ENCODE measurements at regions not wholly inside any gene's neighbourhood (a gene's known extent, or its start where the extent isn't known, plus 50 kb on each side); places are given as distances from the start of the nearest gene placed in this dataset.
"Not testable (repeated sequence)": the region's sequence is repeated elsewhere in the genome, so short reads cannot be mapped to it uniquely, and the experiment has no call there.

- in situ Hi-C loops (cut with MboI; ENCODE audit: low sequenced_read_pairs) = no loop called here
Measured at GRCh38 chr4:83748711-83749110, 212.8 kb downstream of the GPAT3 start.

DNA sequence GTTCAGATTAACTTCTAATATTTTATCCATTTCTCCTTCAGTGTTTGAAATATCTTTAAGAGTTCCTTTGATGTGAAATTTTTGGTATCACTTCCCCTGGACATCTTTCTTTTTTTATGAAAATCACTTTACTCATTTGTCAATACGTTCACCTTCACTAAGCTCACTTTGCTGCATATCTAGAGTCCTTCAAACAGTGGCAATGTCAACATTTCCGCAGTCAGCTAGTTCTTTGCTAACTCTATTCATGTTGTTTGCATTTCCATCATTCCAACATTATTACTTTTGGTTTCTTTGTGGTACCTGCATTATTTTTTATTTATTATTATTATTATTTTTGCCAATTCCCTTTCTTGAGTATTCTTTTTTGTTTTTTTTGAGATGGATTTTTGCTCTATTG lies 203.0 kb downstream of the GPAT3 start:
- in situ Hi-C loops (cut with MboI; ENCODE audit: low sequenced_read_pairs) = no loop called here

DNA sequence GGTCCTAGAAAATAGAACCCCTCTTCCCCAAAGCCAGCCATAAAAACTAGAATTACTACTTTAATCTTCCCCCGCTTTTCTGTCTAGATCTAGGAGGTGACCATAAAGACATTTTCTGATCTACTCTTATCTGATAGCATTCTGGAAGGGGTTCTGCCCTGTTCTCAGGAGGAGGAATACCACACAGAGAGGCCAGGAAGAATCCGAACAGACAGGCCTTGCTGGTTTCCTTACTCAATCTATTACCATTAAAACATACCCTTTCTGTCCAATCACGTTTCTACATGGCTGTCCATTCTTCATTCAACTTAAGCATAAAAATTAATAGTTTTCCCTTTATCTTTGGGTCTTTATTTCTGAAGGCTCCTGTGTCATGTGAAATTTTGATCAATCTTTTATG lies 198.7 kb downstream of the GPAT3 start:
- in situ Hi-C loops (cut with MboI; ENCODE audit: low sequenced_read_pairs) = no loop called here

GRCh38 chr4:83732114-83732635 lies 196.3 kb downstream of the GPAT3 start:
- in situ Hi-C loops (cut with MboI; ENCODE audit: low sequenced_read_pairs) = no loop called here

DNA sequence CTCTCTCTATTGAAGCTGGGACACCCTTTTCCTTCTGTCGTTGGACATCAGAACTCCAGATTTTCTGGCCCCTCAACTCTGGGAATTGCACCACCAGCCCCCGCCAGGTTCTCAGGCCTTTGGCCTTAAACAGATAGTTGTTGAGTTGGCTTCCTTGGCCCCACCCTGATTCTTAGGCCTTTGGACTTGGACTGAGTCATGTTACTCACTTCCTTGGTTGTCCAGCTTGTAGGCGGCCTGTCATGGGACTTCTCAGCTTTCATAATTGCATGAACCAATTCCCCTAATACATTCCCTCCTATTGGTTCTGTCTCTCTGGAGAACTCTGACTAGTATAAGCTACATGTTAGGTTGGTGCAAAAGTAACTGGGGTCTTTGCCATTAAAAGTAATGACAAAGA lies 195.7 kb downstream of the GPAT3 start:
- in situ Hi-C loops (cut with MboI; ENCODE audit: low sequenced_read_pairs) = no loop called here

- in situ Hi-C loops (cut with MboI; ENCODE audit: low sequenced_read_pairs) = not testable (repeated sequence)
Measured at GRCh38 chr4:83730958-83731357, 195.1 kb downstream of the GPAT3 start.

DNA sequence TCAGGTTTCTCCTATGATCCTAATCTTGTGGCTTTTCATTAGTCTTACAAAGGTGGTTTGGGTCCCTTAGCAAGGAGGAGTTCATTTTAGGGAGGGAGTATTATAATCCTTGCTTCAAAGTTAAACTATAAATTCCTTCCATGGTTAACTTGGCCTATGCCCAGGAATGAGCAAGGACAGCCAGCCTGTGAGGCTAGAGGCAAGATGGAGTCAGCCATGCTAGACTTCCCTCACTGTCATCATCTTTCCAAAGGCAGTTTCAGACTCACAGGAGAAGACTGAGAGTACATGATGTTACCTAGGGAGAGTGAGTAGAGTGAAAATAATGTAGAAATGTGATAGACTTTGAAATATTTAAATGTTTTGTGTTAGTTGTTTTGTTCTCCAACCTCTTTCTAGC lies 192.3 kb downstream of the GPAT3 start:
- in situ Hi-C loops (cut with MboI; ENCODE audit: low sequenced_read_pairs) = no loop called here

- in situ Hi-C loops (cut with MboI; ENCODE audit: low sequenced_read_pairs) = no loop called here
Measured at GRCh38 chr4:83725336-83726085, 189.6 kb downstream of the GPAT3 start.

- in situ Hi-C loops (cut with MboI; ENCODE audit: low sequenced_read_pairs) = no loop called here
Measured at GRCh38 chr4:83724485-83725335, 188.8 kb downstream of the GPAT3 start.

GRCh38 chr4:83723609-83724008 lies 187.7 kb downstream of the GPAT3 start:
- in situ Hi-C loops (cut with MboI; ENCODE audit: low sequenced_read_pairs) = no loop called here

- in situ Hi-C loops (cut with MboI; ENCODE audit: low sequenced_read_pairs) = no loop called here
Measured at GRCh38 chr4:83722730-83723269, 186.9 kb downstream of the GPAT3 start.

DNA sequence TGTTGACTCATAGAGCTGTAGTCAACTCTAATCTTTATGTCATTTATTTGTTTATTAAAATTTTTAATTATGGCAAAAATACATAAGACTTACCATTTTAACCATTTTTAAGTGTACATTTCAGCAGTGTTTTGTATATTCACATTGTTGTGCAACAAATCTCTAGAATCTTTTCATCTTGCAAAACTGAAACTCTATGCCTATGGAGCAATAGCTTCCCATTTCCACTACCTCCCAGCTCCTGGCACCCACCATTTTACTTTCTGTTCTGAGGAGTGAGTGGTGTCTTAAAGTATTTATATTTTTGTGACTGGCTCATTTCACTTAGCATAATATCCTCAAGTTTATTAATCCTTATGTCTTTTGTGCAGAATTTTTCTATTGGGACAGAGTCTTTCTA lies 181.0 kb downstream of the GPAT3 start:
- in situ Hi-C loops (cut with MboI; ENCODE audit: low sequenced_read_pairs) = no loop called here

DNA sequence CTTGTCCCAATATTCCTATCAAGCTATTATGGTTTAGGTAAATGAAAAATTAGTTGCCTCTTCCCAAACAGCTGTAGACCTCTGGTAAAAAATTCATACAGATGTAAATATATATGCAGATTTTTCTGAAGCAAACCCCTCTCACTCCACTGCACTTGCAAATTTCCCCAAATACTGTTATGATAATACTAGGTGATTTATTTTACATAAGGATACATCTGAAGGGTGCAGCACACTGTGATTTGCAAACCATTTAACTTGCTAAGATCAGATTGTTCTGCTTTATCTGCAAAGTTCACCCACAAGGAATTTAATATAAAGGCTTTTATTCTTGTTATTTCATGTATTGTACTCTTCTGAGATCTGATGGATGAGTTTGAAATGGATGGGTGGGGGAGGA lies 177.0 kb downstream of the GPAT3 start:
- in situ Hi-C loops (cut with MboI; ENCODE audit: low sequenced_read_pairs) = no loop called here

GRCh38 chr4:83709627-83710026 lies 173.7 kb downstream of the GPAT3 start:
- in situ Hi-C loops (cut with MboI; ENCODE audit: low sequenced_read_pairs) = no loop called here

GRCh38 chr4:83708500-83709175 lies 172.7 kb downstream of the GPAT3 start:
- in situ Hi-C loops (cut with MboI; ENCODE audit: low sequenced_read_pairs) = no loop called here

- in situ Hi-C loops (cut with MboI; ENCODE audit: low sequenced_read_pairs) = no loop called here
Measured at GRCh38 chr4:83704786-83705185, 168.9 kb downstream of the GPAT3 start.

GRCh38 chr4:83703752-83704151 lies 167.8 kb downstream of the GPAT3 start:
- in situ Hi-C loops (cut with MboI; ENCODE audit: low sequenced_read_pairs) = no loop called here

DNA sequence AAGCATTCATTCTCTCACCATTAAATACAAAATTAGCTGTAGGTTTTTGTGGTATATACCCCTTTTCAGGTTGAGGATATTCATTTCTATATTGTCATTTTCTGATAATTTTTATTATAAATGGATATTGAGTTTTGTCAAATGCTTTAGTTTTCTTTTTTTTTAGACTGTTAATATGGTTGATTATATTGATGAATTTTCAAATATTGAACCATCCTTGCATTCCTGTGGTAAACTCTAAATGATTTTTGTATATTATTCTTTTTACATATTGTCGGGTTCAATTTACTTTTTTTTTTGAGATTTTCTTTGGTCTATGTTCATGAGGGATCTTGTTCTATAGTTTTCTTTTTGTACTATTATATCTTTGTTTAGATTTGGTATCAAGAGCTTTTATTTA lies 165.1 kb downstream of the GPAT3 start:
- in situ Hi-C loops (cut with MboI; ENCODE audit: low sequenced_read_pairs) = no loop called here

GRCh38 chr4:83699358-83699757 lies 163.4 kb downstream of the GPAT3 start:
- in situ Hi-C loops (cut with MboI; ENCODE audit: low sequenced_read_pairs) = no loop called here

GRCh38 chr4:83692028-83692427 lies 156.1 kb downstream of the GPAT3 start:
- in situ Hi-C loops (cut with MboI; ENCODE audit: low sequenced_read_pairs) = no loop called here

DNA sequence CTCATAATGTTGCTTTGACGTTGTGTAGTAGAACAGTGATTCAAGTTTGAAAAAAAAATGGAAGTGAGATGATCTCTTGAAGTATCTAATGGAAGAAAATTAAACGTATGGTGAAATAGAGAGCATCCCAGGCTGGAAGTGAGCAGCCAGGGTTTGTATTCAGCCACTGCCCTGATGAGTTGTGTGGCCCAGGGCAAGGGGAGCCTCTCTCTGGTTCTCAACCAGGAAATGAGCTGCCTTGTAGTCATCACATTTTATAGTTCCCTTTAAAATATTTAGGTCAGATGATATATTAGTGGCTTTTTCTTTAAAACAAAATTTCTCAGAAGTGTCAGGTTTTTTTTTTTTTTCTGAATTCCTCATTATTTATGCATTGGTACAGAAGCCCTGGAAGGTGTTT lies 150.3 kb downstream of the GPAT3 start:
- in situ Hi-C loops (cut with MboI; ENCODE audit: low sequenced_read_pairs) = no loop called here
